Stomach (tissue), 8 donors: ENCODE measurements at regions not wholly inside any gene's neighbourhood (a gene's known extent, or its start where the extent isn't known, plus 50 kb on each side); places are given as distances from the start of the nearest gene placed in this dataset.

Experiments
- DNase-seq, 2 donors: peaks; one replicate each; pipeline versions ENCODE4 v3.0.0 to v3.0.0-alpha.2; 2013 to 2019
- H3K27ac ChIP-seq, 5 donors: fragments of 200-600 bp in 4 of 5; sonication (generic) in 4 of 5; one replicate each; pipeline ENCODE4 v1.5.1; 2013 to 2019; ENCODE audit warnings: mild to moderate bottlenecking in 1 of 5, moderate library complexity in 1 of 5
- H3K27me3 ChIP-seq, 3 donors: fragments of 200-600 bp; sonication (generic); one replicate each; pipeline ENCODE4 v1.5.1; 2017 to 2019; ENCODE audit warnings: mixed run types in 1 of 3
- H3K36me3 ChIP-seq, 4 donors: fragments of 200-600 bp; sonication (generic); 1 replicate in 3 of 4; 2 replicates in 1 of 4; pipeline ENCODE4 v1.5.1; 2016 to 2019
- H3K4me1 ChIP-seq, 4 donors: fragments of 200-600 bp; sonication (generic); one replicate each; pipeline ENCODE4 v1.5.1; 2016 to 2019
- H3K4me3 ChIP-seq, 4 donors: fragments of 200-600 bp; sonication (generic) in 3 of 4; one replicate each; pipeline ENCODE4 v1.5.1; 2016 to 2019; ENCODE audit warnings: mild to moderate bottlenecking in 1 of 4
- H3K9me3 ChIP-seq, 4 donors: fragments of 200-600 bp; sonication (generic); one replicate each; pipeline ENCODE4 v1.5.1; 2016 to 2019
- CTCF ChIP-seq, 7 experiments: fragments of 450-650 bp in 4 of 7; fragments of 200-600 bp in 3 of 7; sonication (generic) in 3 of 7; IDR thresholded peaks; one replicate each; pipeline ENCODE4 v1.5.1; 2016 to 2019; ENCODE audit warnings: antibody characterized with exemption in 7 of 7, control low read depth in 2 of 7, mild to moderate bottlenecking in 1 of 7
- EP300 ChIP-seq: sonication (generic); formaldehyde crosslinking; IDR thresholded peaks from one replicate; pipeline ENCODE4 v1.6.1; 2017; ENCODE audit warnings: antibody characterized with exemption
- POLR2A ChIP-seq, 4 donors: fragments of 450-650 bp; IDR thresholded peaks; one replicate each; pipeline ENCODE4 v1.6.1; 2016; ENCODE audit warnings: antibody characterized with exemption in 4 of 4, control low read depth in 2 of 4, mild to moderate bottlenecking in 1 of 4, moderate library complexity in 1 of 4
- POLR2AphosphoS5 ChIP-seq, 3 donors: sonication (generic); formaldehyde crosslinking; IDR thresholded peaks; one replicate each; pipeline ENCODE4 v1.6.1; 2016; ENCODE audit warnings: antibody characterized with exemption in 3 of 3
- WGBS, 5 donors: extraction: QIAGEN DNeasy Blood & Tissue Kit in 3 of 5; methylation state at CpG; one replicate each; pipeline versions ENCODE4 v1.1.5 to v1.1.7; 2013 to 2018; 5-methylcytosine and 5-hydroxymethylcytosine counted together
- intact Hi-C: fragments of 100-400 bp; cut with DNase I; formaldehyde crosslinking; loops from one replicate; pipeline ENCODE4 v1.15.1; 2023; ENCODE audit warnings: low total_unique reads
- donor health status: healthy with polysubstance abuse.
- donor health status: Bipolar disorder and iron deficiency.
- donor health status: healthy.

GRCh38 chr5:82406205-82406773 is 128.1 kb upstream of the RPS23 start:
- Histone ChIP-seq H3K36me3 (no peaks in the 10 kb centered on the region), H3K4me1 (peaks cover 0 to 3% (median 0%) of the 10 kb centered on the region in 4 donors), H3K4me3 (no peak overlapping the region), H3K27ac (peak overlapping the region in 1 of 5 donors; percentile 51), H3K9me3 (peaks cover 0 to 26% (median 10%) of the 10 kb centered on the region in 4 donors), H3K27me3 (no peaks in the 10 kb centered on the region)
- WGBS, 5 donors, result 36 to 64% (median 48%) methylated on average over 13 of the region's 13 CpGs
- DNase-seq, result peak in 1 of 2 donors; percentile 39
- no peak for TF ChIP-seq POLR2A (IDR thresholded peaks at IDR 0.05)
- no peak for TF ChIP-seq CTCF (IDR thresholded peaks at IDR 0.05)
- TF ChIP-seq EP300, result no peak
- peak in 1 of 3 donors; percentile 12 for TF ChIP-seq POLR2AphosphoS5 (IDR thresholded peaks at IDR 0.05)
- intact Hi-C loops, result no loop called here

- no peak for DNase-seq
- H3K4me3 ChIP-seq, result no peak overlapping the region
- peaks cover 0 to 3% (median 0%) of the 10 kb centered on the region in 4 donors for H3K4me1 ChIP-seq
- peaks cover 0 to 26% (median 10%) of the 10 kb centered on the region in 4 donors for H3K9me3 ChIP-seq
- TF ChIP-seq CTCF (IDR thresholded peaks at IDR 0.05), result no peak
- TF ChIP-seq POLR2A (IDR thresholded peaks at IDR 0.05), result no peak
- no peaks in the 10 kb centered on the region for H3K36me3 ChIP-seq
- H3K27ac ChIP-seq, result no peak overlapping the region
- WGBS, 5 donors, result 79 to 85% (median 82%) methylated on average over 4 of the region's 4 CpGs
- no peaks in the 10 kb centered on the region for H3K27me3 ChIP-seq
- intact Hi-C loops, result no loop called here
These were observed 127.6 kb upstream of the RPS23 start for GRCh38 chr5:82405618-82406204.

GRCh38 chr5:82405161-82405560 is 127.0 kb upstream of the RPS23 start:
- intact Hi-C loops, result no loop called here
- H3K4me3 ChIP-seq, result no peak overlapping the region
- no peak overlapping the region for H3K27ac ChIP-seq
- no peaks in the 10 kb centered on the region for H3K27me3 ChIP-seq
- H3K4me1 ChIP-seq, result peaks cover 0 to 3% (median 0%) of the 10 kb centered on the region in 4 donors
- no peaks in the 10 kb centered on the region for H3K36me3 ChIP-seq
- no peak for DNase-seq
- 50 to 84% (median 78%) methylated on average over 2 of the region's 2 CpGs for WGBS, 5 donors
- peaks cover 0 to 26% (median 10%) of the 10 kb centered on the region in 4 donors for H3K9me3 ChIP-seq
- TF ChIP-seq POLR2A (IDR thresholded peaks at IDR 0.05), result no peak
- no peak for TF ChIP-seq CTCF (IDR thresholded peaks at IDR 0.05)
- TF ChIP-seq POLR2AphosphoS5 (IDR thresholded peaks at IDR 0.05), result no peak
- no peak for TF ChIP-seq EP300

GRCh38 chr5:82404382-82404945 is 126.3 kb upstream of the RPS23 start:
- no peak for DNase-seq
- intact Hi-C loops, result no loop called here
- peaks cover 0 to 26% (median 10%) of the 10 kb centered on the region in 4 donors for H3K9me3 ChIP-seq
- no peaks in the 10 kb centered on the region for H3K27me3 ChIP-seq
- WGBS, 5 donors, result 73 to 91% (median 86%) methylated on average over 3 of the region's 3 CpGs
- H3K4me3 ChIP-seq, result no peak overlapping the region
- no peak for TF ChIP-seq POLR2A (IDR thresholded peaks at IDR 0.05)
- no peak for TF ChIP-seq EP300
- TF ChIP-seq CTCF (IDR thresholded peaks at IDR 0.05), result no peak
- TF ChIP-seq POLR2AphosphoS5 (IDR thresholded peaks at IDR 0.05), result no peak
- no peaks in the 10 kb centered on the region for H3K36me3 ChIP-seq
- H3K27ac ChIP-seq, result no peak overlapping the region
- H3K4me1 ChIP-seq, result peaks cover 0 to 3% (median 0%) of the 10 kb centered on the region in 4 donors
